ENCODE measurements at regions not wholly inside any gene's neighbourhood (a gene's known extent, or its start where the extent isn't known, plus 50 kb on each side); places are given as distances from the start of the nearest gene placed in this dataset.

- no peaks in the 10 kb centered on the region for H3K27me3 ChIP-seq (ENCODE audit: control insufficient read depth, insufficient read depth, low read length)
- no peak for TF ChIP-seq CTCF (IDR thresholded peaks at IDR 0.05; ENCODE audit: insufficient read depth, low read length, poor library complexity, severe bottlenecking)
- H3K36me3 ChIP-seq (ENCODE audit: control insufficient read depth, insufficient read depth, low read length), result no peaks in the 10 kb centered on the region
- H3K4me3 ChIP-seq (ENCODE audit: low read depth, low read length), result no peak overlapping the region
- no peak for DNase-seq (ENCODE audit: low read depth)
Measured at GRCh38 chr2:22253171-22253570, 1129.4 kb downstream of the TDRD15 start.

GRCh38 chr2:22261165-22261564 lies 1123.8 kb upstream of the KLHL29 start:
- TF ChIP-seq CTCF (IDR thresholded peaks at IDR 0.05; ENCODE audit: insufficient read depth, low read length, poor library complexity, severe bottlenecking), result no peak
- no peaks in the 10 kb centered on the region for H3K36me3 ChIP-seq (ENCODE audit: control insufficient read depth, insufficient read depth, low read length)
- DNase-seq (ENCODE audit: low read depth), result no peak
- H3K27me3 ChIP-seq (ENCODE audit: control insufficient read depth, insufficient read depth, low read length), result no peaks in the 10 kb centered on the region
- H3K4me3 ChIP-seq (ENCODE audit: low read depth, low read length), result no peak overlapping the region

GRCh38 chr2:22270341-22270740 lies 1114.6 kb upstream of the KLHL29 start:
- H3K4me3 ChIP-seq (ENCODE audit: low read depth, low read length), result no peak overlapping the region
- no peaks in the 10 kb centered on the region for H3K36me3 ChIP-seq (ENCODE audit: control insufficient read depth, insufficient read depth, low read length)
- TF ChIP-seq CTCF (IDR thresholded peaks at IDR 0.05; ENCODE audit: insufficient read depth, low read length, poor library complexity, severe bottlenecking), result no peak
- DNase-seq (ENCODE audit: low read depth), result no peak
- H3K27me3 ChIP-seq (ENCODE audit: control insufficient read depth, insufficient read depth, low read length), result no peaks in the 10 kb centered on the region

- Histone ChIP-seq H3K4me3 (ENCODE audit: low read depth, low read length) (no peak overlapping the region), H3K36me3 (ENCODE audit: control insufficient read depth, insufficient read depth, low read length) (no peaks in the 10 kb centered on the region), H3K27me3 (ENCODE audit: control insufficient read depth, insufficient read depth, low read length) (no peaks in the 10 kb centered on the region)
- no peak for DNase-seq (ENCODE audit: low read depth)
- TF ChIP-seq CTCF (IDR thresholded peaks at IDR 0.05; ENCODE audit: insufficient read depth, low read length, poor library complexity, severe bottlenecking), result no peak
Measured at GRCh38 chr2:22273853-22274252, 1111.1 kb upstream of the KLHL29 start.

GRCh38 chr2:22274661-22275060 lies 1110.3 kb upstream of the KLHL29 start:
- DNase-seq (ENCODE audit: low read depth), result no peak
- no peak for TF ChIP-seq CTCF (IDR thresholded peaks at IDR 0.05; ENCODE audit: insufficient read depth, low read length, poor library complexity, severe bottlenecking)

GRCh38 chr2:22276696-22277095 lies 1108.3 kb upstream of the KLHL29 start:
- Histone ChIP-seq H3K27me3 (ENCODE audit: control insufficient read depth, insufficient read depth, low read length) (no peaks in the 10 kb centered on the region), H3K36me3 (ENCODE audit: control insufficient read depth, insufficient read depth, low read length) (no peaks in the 10 kb centered on the region), H3K4me3 (ENCODE audit: low read depth, low read length) (no peak overlapping the region)
- no peak for TF ChIP-seq CTCF (IDR thresholded peaks at IDR 0.05; ENCODE audit: insufficient read depth, low read length, poor library complexity, severe bottlenecking)
- no peak for DNase-seq (ENCODE audit: low read depth)

More at GRCh38 chr2:22274661-22275060, 1110.3 kb upstream of the KLHL29 start:
- Histone ChIP-seq H3K27me3 (ENCODE audit: control insufficient read depth, insufficient read depth, low read length) (no peaks in the 10 kb centered on the region), H3K36me3 (ENCODE audit: control insufficient read depth, insufficient read depth, low read length) (no peaks in the 10 kb centered on the region), H3K4me3 (ENCODE audit: low read depth, low read length) (no peak overlapping the region)

All from kidney epithelial cell (primary cell).